Aorta (tissue), 5 donors: ENCODE measurements at regions not wholly inside any gene's neighbourhood (a gene's known extent, or its start where the extent isn't known, plus 50 kb on each side); places are given as distances from the start of the nearest gene placed in this dataset.

Experiments
- ATAC-seq: fragments of 200-7000 bp; cut with Tn5 transposase; one replicate; pipeline ENCODE4 v1.9.1; 2022; ENCODE audit warnings: moderate library complexity; ENCODE audit not compliant: low FRiP score
- DNase-seq, 2 donors: peaks; one replicate each; pipeline ENCODE4 v3.0.0-alpha.2; 2020
- H3K27ac ChIP-seq, 2 donors: one replicate each; pipeline ENCODE4 v1.5.1; 2013; ENCODE audit warnings: low read length in 2 of 2, mild to moderate bottlenecking in 2 of 2, moderate library complexity in 2 of 2, control low read depth in 1 of 2, inconsistent platforms in 1 of 2, low read depth in 1 of 2
- H3K27me3 ChIP-seq, 2 donors: one replicate each; pipeline ENCODE4 v1.6.1; 2013; ENCODE audit warnings: control low read depth in 1 of 2, low read length in 1 of 2, mild to moderate bottlenecking in 1 of 2, moderate library complexity in 1 of 2; ENCODE audit not compliant: insufficient read depth in 2 of 2, control insufficient read depth in 1 of 2
- H3K36me3 ChIP-seq, 2 donors: one replicate each; pipeline ENCODE4 v1.6.1; 2013; ENCODE audit warnings: control low read depth in 1 of 2, low read length in 1 of 2, mild to moderate bottlenecking in 1 of 2; ENCODE audit not compliant: insufficient read depth in 2 of 2, control insufficient read depth in 1 of 2
- H3K4me1 ChIP-seq, 2 donors: one replicate each; pipeline ENCODE4 v1.6.1; 2013; ENCODE audit warnings: low read length in 2 of 2, control low read depth in 1 of 2, mild to moderate bottlenecking in 1 of 2, moderate library complexity in 1 of 2; ENCODE audit not compliant: insufficient read depth in 2 of 2, control insufficient read depth in 1 of 2
- H3K4me3 ChIP-seq, 2 donors: one replicate each; pipeline ENCODE4 v1.5.1; 2013; ENCODE audit warnings: low read length in 2 of 2, control low read depth in 1 of 2, mild to moderate bottlenecking in 1 of 2
- H3K9me3 ChIP-seq: one replicate; pipeline ENCODE4 v1.6.1; 2013; ENCODE audit warnings: mild to moderate bottlenecking, low read length; ENCODE audit not compliant: control insufficient read depth
- WGBS, 2 donors: extraction: QIAGEN DNeasy Blood & Tissue Kit; methylation state at CpG; one replicate each; pipeline ENCODE4 v1.1.7; 2013; 5-methylcytosine and 5-hydroxymethylcytosine counted together
- intact Hi-C, 2 donors: fragments of 100-400 bp; cut with DNase I; formaldehyde crosslinking; loops; one replicate each; pipeline versions ENCODE4 v1.14.2 to v1.15.0; 2022
- donor health status: healthy with polysubstance abuse.
- donor health status: Bipolar disorder and iron deficiency.
- donor health status: DM: no; HTN: no; CAD: no.
- donor health status: DM: no; HTN: no; CAD: no.
- donor health status: DM: yes; HTN: yes; CAD: no.

DNA sequence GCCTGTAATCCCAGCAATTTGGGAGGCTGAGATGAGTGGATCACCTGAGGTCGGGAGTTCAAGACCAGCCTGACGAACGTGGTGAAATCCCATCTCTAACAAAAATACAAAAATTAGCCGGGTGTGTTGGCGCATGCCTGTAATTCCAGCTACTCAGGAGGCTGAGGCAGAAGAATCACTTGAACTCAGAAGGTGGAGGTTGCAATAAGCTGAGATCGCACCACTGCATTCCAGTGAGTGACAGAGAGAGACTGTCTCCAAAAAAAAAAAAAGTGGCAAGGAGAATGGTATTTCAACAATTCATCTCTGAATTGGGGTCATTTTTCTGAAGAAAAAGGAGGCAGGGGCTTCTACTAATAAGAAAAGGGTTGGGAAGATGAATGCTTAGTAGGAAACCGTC lies 111.5 kb upstream of the NHSL1 start:
- WGBS, 2 donors: 63 to 80% methylated on average over 7 of the region's 7 CpGs
- intact Hi-C loops: no loop called here
- Histone ChIP-seq H3K4me3 (no peak overlapping the region), H3K27me3 (no peaks in the 10 kb centered on the region), H3K36me3 (no peaks in the 10 kb centered on the region), H3K27ac (no peak overlapping the region), H3K4me1 (no peaks in the 10 kb centered on the region), H3K9me3 (no peaks in the 10 kb centered on the region)
- DNase-seq (no peak), ATAC-seq (no peak)

DNA sequence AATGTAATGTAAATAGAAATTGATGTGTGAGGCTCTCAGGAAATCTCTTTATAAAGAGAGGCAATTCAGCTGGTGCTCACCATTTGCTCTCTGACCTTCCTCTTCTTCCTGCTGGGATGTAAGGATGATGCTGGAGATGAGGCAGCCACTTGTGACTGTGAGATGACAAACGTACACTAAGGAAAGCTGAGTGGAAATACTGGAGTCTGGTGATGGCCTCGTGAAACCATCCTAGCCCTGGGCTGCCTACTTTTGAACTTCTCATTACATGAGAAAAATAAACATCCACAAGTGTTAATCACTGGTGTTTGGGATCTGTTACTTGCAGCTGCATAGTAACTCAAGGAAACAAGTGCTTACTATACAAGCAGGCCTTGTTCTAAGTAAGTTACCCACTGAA lies 114.9 kb upstream of the NHSL1 start:
- H3K27me3 ChIP-seq: no peaks in the 10 kb centered on the region
- H3K36me3 ChIP-seq: no peaks in the 10 kb centered on the region
- intact Hi-C loops: no loop called here
- DNase-seq: no peak
- no peak overlapping the region for H3K4me3 ChIP-seq
- 86 to 88% methylated on average over 2 of the region's 2 CpGs for WGBS, 2 donors
- no peaks in the 10 kb centered on the region for H3K4me1 ChIP-seq
- no peak overlapping the region for H3K27ac ChIP-seq
- no peaks in the 10 kb centered on the region for H3K9me3 ChIP-seq
- ATAC-seq: no peak

GRCh38 chr6:138618168-138618567 lies 118.9 kb upstream of the NHSL1 start:
- ATAC-seq: no peak
- WGBS, 2 donors: 80 to 83% methylated on average over 3 of the region's 3 CpGs
- H3K27me3 ChIP-seq: no peaks in the 10 kb centered on the region
- intact Hi-C loops: no loop called here
- DNase-seq: no peak
- H3K36me3 ChIP-seq: no peaks in the 10 kb centered on the region
- no peak overlapping the region for H3K27ac ChIP-seq
- no peaks in the 10 kb centered on the region for H3K9me3 ChIP-seq
- H3K4me3 ChIP-seq: no peak overlapping the region
- H3K4me1 ChIP-seq: peaks cover 0 to 1% of the 10 kb centered on the region in 2 donors

- 52 to 55% methylated on average over 3 of the region's 3 CpGs for WGBS, 2 donors
- Histone ChIP-seq H3K27ac (no peak overlapping the region), H3K9me3 (no peaks in the 10 kb centered on the region), H3K36me3 (no peaks in the 10 kb centered on the region), H3K4me3 (no peak overlapping the region), H3K4me1 (peaks cover 0 to 1% of the 10 kb centered on the region in 2 donors), H3K27me3 (no peaks in the 10 kb centered on the region)
- intact Hi-C loops: no loop called here
- DNase-seq: no peak
- ATAC-seq: no peak
Measured at GRCh38 chr6:138620630-138621029, 121.3 kb upstream of the NHSL1 start.

GRCh38 chr6:138622967-138623366 lies 123.7 kb upstream of the NHSL1 start:
- 91 to 92% methylated on average over 5 of the region's 5 CpGs for WGBS, 2 donors
- Histone ChIP-seq H3K4me1 (peaks cover 0 to 1% of the 10 kb centered on the region in 2 donors), H3K36me3 (no peaks in the 10 kb centered on the region), H3K4me3 (no peak overlapping the region), H3K27me3 (no peaks in the 10 kb centered on the region), H3K27ac (no peak overlapping the region), H3K9me3 (no peaks in the 10 kb centered on the region)
- DNase-seq (no peak), ATAC-seq (no peak)
- intact Hi-C loops: no loop called here

- H3K9me3 ChIP-seq: no peaks in the 10 kb centered on the region
- H3K4me1 ChIP-seq: no peaks in the 10 kb centered on the region
- no peaks in the 10 kb centered on the region for H3K36me3 ChIP-seq
- intact Hi-C loops: no loop called here
- DNase-seq: no peak
- H3K27ac ChIP-seq: no peak overlapping the region
- H3K27me3 ChIP-seq: no peaks in the 10 kb centered on the region
- WGBS, 2 donors: 93% methylated on average over 3 of the region's 3 CpGs
- H3K4me3 ChIP-seq: no peak overlapping the region
- ATAC-seq: no peak
Measured at GRCh38 chr6:138631566-138631965, 132.3 kb upstream of the NHSL1 start.

- no peaks in the 10 kb centered on the region for H3K4me1 ChIP-seq
- WGBS, 2 donors: 93 to 100% methylated on average over 1 of the region's 1 CpG
- no peak for ATAC-seq
Measured at GRCh38 chr6:138637822-138638221, 135.7 kb upstream of the CCDC28A start.

GRCh38 chr6:138638604-138639003 lies 135.0 kb upstream of the CCDC28A start:
- Histone ChIP-seq H3K4me3 (no peak overlapping the region), H3K27me3 (no peaks in the 10 kb centered on the region), H3K27ac (no peak overlapping the region), H3K4me1 (no peaks in the 10 kb centered on the region), H3K9me3 (no peaks in the 10 kb centered on the region), H3K36me3 (no peaks in the 10 kb centered on the region)
- 72 to 79% methylated on average over 3 of the region's 3 CpGs for WGBS, 2 donors
- ATAC-seq: no peak
- intact Hi-C loops: no loop called here
- DNase-seq: no peak

More at GRCh38 chr6:138637822-138638221, 135.7 kb upstream of the CCDC28A start:
- H3K9me3 ChIP-seq: no peaks in the 10 kb centered on the region
- H3K27ac ChIP-seq: no peak overlapping the region
- H3K36me3 ChIP-seq: no peaks in the 10 kb centered on the region
- no peaks in the 10 kb centered on the region for H3K27me3 ChIP-seq
- DNase-seq: no peak
- intact Hi-C loops: no loop called here
- no peak overlapping the region for H3K4me3 ChIP-seq

- no peaks in the 10 kb centered on the region for H3K36me3 ChIP-seq
- no peak overlapping the region for H3K4me3 ChIP-seq
- no peak for ATAC-seq
- H3K27me3 ChIP-seq: no peaks in the 10 kb centered on the region
- H3K9me3 ChIP-seq: no peaks in the 10 kb centered on the region
- WGBS, 2 donors: 99 to 100% methylated on average over 2 of the region's 2 CpGs
- intact Hi-C loops: no loop called here
- DNase-seq: no peak
- no peak overlapping the region for H3K27ac ChIP-seq
- H3K4me1 ChIP-seq: no peaks in the 10 kb centered on the region
Measured at GRCh38 chr6:138640028-138640427, 133.5 kb upstream of the CCDC28A start.
